Ectodermal cell (in vitro differentiated cells): ENCODE measurements at regions not wholly inside any gene's neighbourhood (a gene's known extent, or its start where the extent isn't known, plus 50 kb on each side); places are given as distances from the start of the nearest gene placed in this dataset.
"Not testable (repeated sequence)": the region's sequence is repeated elsewhere in the genome, so short reads cannot be mapped to it uniquely, and the experiment has no call there.

ENCODE experiments used
- H3K27ac ChIP-seq: 2 replicates; pipeline ENCODE4 v1.7.0; 2013; ENCODE audit warnings: mild to moderate bottlenecking, low read depth, low read length; ENCODE audit not compliant: insufficient read depth, poor library complexity, severe bottlenecking
- H3K27me3 ChIP-seq: 2 replicates; pipeline ENCODE4 v1.7.0; 2013; ENCODE audit warnings: mild to moderate bottlenecking, low read length; ENCODE audit not compliant: insufficient read depth, control insufficient read depth, poor library complexity, severe bottlenecking
- H3K36me3 ChIP-seq: one replicate; pipeline ENCODE4 v1.7.0; 2013; ENCODE audit warnings: low read length; ENCODE audit not compliant: control insufficient read depth, insufficient read depth
- H3K4me1 ChIP-seq: one replicate; pipeline ENCODE4 v1.7.0; 2013; ENCODE audit warnings: low read length; ENCODE audit not compliant: control insufficient read depth, insufficient read depth
- H3K4me3 ChIP-seq: 2 replicates; pipeline ENCODE4 v1.7.0; 2013; ENCODE audit warnings: low read depth, low read length, control low read depth; ENCODE audit not compliant: insufficient read depth
- H3K9me3 ChIP-seq: 2 replicates; pipeline ENCODE4 v1.7.0; 2013; ENCODE audit warnings: mild to moderate bottlenecking, low read length, moderate library complexity; ENCODE audit not compliant: control insufficient read depth
- WGBS, 2 experiments: methylation state at CpG; one replicate each; pipeline ENCODE4 v1.1.7; 2013; ENCODE audit warnings: missing lambda C conversion rate in 2 of 2; 5-methylcytosine and 5-hydroxymethylcytosine counted together

DNA sequence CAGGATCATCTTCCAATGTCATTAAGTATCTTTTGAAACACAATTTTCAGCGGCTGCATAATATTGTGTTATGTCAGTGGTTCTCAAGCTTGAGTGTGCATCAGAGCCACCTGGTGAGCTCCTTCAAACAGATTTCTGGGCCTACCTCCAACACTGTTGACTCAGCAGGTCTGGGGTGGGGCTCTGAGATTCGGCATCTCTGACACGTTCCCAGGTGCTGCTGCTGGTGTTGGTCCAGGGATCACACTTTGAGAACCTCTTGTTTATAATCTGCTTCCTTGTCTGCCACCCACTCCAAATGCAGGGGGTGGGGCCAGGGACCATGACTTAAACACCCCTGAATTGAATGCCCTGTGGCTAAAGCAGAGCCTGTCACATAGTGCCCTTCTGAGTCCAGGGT lies 73.8 kb upstream of the HNF1B start:
- Histone ChIP-seq H3K36me3 (no peaks in the 10 kb centered on the region), H3K4me3 (no peak overlapping the region), H3K4me1 (no peaks in the 10 kb centered on the region), H3K9me3 (no peaks in the 10 kb centered on the region), H3K27ac (no peak overlapping the region), H3K27me3 (no peaks in the 10 kb centered on the region)
- WGBS, 2 experiments = 86% methylated on average over 3 of the region's 3 CpGs

DNA sequence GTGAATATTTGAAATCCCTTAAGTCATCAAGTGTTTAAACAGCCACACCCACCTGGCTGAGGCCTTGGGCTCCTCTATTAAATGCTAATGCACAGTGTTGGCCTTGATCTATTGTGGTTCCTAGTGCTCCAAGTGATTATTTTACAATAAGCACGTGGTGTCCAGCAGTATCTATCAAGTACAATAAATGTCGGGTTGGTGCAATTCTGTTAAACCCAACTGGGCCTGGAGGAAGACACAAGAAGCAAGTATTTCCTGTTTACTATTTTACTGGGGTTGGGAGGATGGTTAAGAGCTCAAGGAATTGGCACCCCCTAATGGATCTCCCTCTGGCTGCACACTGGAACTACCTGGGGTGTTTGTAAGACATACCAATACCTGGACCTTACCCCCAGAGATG lies 72.1 kb upstream of the HNF1B start:
- no peaks in the 10 kb centered on the region for H3K36me3 ChIP-seq
- H3K27me3 ChIP-seq = no peaks in the 10 kb centered on the region
- H3K4me1 ChIP-seq = no peaks in the 10 kb centered on the region
- WGBS, 2 experiments = 90% methylated on average over 2 of the region's 2 CpGs
- no peak overlapping the region for H3K27ac ChIP-seq
- no peaks in the 10 kb centered on the region for H3K9me3 ChIP-seq
- no peak overlapping the region for H3K4me3 ChIP-seq

DNA sequence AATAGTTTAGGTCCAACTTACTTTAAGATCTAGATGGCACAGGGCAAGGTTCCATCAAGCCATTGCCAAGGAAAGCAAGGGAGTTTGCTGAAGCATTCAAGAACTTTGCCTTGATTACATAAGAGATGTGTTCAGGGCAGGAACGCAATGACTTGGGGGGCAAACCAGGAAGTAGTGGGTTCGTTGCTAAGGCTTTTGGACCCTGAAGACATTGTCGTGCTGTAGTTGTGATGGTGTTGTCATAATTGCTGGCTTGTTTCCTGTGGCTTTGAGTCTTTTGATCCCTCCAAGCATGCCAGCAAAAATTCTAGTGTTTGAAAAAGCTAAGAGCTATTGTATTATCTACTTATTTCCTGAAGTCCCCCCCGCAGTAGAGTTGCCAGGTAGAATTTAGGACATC lies 70.7 kb upstream of the HNF1B start:
- Histone ChIP-seq H3K4me1 (no peaks in the 10 kb centered on the region), H3K27ac (no peak overlapping the region), H3K4me3 (no peak overlapping the region), H3K27me3 (no peaks in the 10 kb centered on the region), H3K36me3 (no peaks in the 10 kb centered on the region), H3K9me3 (no peaks in the 10 kb centered on the region)
- 84 to 95% methylated on average over 4 of the region's 4 CpGs for WGBS, 2 experiments

DNA sequence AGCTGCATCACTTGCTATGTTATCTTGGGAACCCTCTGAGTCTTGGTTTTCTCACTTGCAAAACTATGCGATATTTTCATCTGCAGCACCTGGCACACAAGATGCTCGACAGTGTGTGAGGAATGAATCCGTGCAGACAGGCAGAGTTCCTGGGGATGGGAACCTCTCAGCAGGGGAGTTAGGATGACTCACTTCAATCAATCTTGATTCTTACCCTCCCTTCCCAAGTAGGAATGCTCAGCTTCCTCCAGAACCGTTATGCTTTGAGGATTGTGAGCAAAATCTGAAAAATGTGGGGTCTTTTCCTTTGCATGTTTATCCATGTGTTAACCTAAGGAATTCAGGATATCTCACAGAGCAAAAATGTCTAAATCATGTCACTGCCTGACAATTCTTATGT lies 68.9 kb upstream of the HNF1B start:
- no peak overlapping the region for H3K4me3 ChIP-seq
- H3K27me3 ChIP-seq = no peaks in the 10 kb centered on the region
- H3K4me1 ChIP-seq = no peaks in the 10 kb centered on the region
- H3K27ac ChIP-seq = no peak overlapping the region
- H3K36me3 ChIP-seq = no peaks in the 10 kb centered on the region
- no peaks in the 10 kb centered on the region for H3K9me3 ChIP-seq
- WGBS, 2 experiments = 57 to 58% methylated on average over 3 to 4 of the region's 4 CpGs

DNA sequence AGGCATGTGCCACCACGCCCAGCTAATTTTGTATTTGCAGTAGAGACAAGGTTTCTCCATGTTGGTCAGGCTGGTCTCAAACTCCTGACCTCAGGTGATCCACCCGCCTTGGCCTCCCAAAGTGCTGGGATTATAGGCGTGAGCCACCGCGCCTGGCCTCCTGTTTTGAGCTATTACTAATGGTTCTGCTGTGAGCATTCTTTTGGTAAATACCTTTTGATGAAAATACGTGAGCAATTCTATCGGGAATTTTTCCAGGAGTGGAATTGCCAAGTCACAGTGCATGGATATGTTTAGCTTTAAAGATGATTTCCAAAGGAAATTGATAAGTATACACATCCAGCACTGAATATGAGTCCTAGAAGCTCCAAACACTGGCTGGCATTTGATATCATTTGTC lies 64.0 kb upstream of the HNF1B start:
- not testable (repeated sequence) for H3K36me3 ChIP-seq, H3K27ac ChIP-seq, H3K9me3 ChIP-seq, H3K4me1 ChIP-seq, H3K4me3 ChIP-seq, H3K27me3 ChIP-seq
- WGBS, 2 experiments = 93 to 95% methylated on average over 7 of the region's 7 CpGs

DNA sequence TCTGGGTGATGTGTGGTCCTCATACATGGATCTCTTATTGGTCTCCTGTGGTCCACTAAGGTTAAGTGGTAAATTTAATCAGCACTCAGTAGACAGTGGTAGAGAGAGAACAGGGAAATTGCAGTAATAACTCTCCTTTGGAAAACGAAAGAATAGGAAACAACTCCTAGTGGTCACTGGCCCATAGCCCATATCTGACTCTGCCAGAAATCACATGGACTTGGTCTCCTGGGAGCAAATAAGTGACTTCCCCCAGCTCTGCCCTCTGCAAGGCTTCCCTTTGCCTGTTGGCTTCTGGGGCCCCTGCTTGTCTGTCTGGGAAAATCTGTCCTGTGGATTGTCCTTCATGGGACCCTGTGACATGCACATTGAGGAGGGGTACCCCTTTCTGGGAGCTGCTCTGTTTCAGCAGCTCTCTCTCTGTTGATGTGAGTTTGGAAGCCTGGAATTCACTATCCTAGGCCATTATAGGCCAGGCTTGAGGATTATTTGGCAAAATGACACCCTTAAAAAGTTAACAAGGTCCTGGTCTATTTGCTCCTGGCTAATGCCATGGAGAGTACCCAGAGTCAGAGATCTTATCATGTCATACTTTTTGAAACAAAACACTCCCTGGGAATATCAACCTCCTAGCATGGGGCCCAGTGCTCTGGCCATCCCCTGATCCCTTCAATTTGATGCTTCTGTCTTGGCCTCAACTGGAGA lies 58.0 kb upstream of the HNF1B start:
- Histone ChIP-seq H3K27ac (no peak overlapping the region), H3K27me3 (no peaks in the 10 kb centered on the region), H3K4me3 (no peak overlapping the region), H3K4me1 (no peaks in the 10 kb centered on the region), H3K36me3 (no peaks in the 10 kb centered on the region), H3K9me3 (no peaks in the 10 kb centered on the region)
- WGBS, 2 experiments = 92 to 95% methylated on average over 1 of the region's 1 CpG

DNA sequence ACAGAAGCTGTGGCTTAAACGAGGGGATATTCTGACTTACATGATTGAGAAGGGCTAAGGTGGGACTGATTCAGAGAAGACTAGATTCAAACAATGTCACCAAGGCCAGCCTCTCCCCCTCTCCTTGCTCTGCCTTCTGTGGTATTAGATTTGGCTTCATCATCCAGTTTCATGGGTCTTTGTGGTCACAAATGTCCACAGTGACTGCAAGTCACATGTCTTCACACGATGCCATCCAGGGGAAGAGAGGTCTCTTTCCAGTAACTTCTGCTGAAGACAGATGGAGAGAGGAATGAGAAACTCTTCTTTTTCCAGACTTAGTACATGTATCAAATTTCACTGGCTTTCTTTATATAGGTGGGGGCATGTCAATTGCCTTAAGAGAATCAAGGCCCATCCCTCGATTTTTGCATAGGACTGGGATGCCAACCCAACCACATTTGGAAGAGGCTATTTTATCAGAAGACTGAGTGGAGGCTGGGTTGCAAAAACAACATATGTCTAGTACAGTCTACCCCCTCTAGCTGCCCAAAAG lies 57.3 kb upstream of the HNF1B start:
- 88 to 96% methylated on average over 3 of the region's 3 CpGs for WGBS, 2 experiments
- H3K9me3 ChIP-seq = no peaks in the 10 kb centered on the region
- H3K4me3 ChIP-seq = no peak overlapping the region
- H3K27me3 ChIP-seq = no peaks in the 10 kb centered on the region
- H3K4me1 ChIP-seq = no peaks in the 10 kb centered on the region
- no peaks in the 10 kb centered on the region for H3K36me3 ChIP-seq
- H3K27ac ChIP-seq = no peak overlapping the region

DNA sequence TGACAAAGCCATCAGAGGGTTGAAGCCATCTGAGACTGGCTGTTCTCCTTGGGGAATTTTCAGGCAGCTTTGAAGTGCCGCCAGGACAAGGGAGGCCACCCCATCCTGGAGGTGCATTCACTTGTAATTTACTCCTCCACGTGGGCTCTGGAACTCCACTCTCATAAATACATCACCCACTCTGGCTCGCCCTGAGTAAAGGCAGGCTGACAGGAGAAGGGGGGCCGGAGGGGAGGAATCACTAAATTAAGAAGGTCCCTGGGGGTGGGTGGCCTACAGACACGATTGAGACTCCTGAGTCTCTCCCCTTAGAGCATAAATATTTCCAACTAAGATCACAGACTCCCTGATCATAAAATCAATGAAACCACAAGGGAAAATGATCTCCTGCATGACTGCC lies 56.3 kb upstream of the HNF1B start:
- Histone ChIP-seq H3K4me1 (no peaks in the 10 kb centered on the region), H3K36me3 (no peaks in the 10 kb centered on the region), H3K27ac (no peak overlapping the region), H3K4me3 (no peak overlapping the region), H3K9me3 (no peaks in the 10 kb centered on the region), H3K27me3 (no peaks in the 10 kb centered on the region)
- 76% methylated on average over 5 of the region's 5 CpGs for WGBS, 2 experiments

DNA sequence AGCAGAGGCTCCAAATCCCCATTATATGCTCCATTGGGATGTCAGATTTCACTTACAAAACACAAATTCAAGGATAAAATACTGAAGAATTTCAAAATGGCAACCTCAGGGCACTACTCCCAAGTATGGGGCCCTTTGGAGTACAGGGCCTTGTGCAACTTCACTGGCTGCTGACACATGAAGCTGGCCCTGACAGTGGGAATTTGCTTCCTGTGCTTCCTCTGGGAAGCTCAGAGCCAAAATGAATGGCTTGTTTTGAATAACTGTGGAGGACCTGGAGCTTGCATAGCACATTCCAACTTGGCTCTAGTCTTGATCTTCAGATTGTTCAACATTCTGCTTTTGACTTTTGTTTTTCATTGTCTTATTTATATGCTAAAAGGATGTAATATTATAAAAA lies 52.3 kb upstream of the HNF1B start:
- Histone ChIP-seq H3K9me3 (no peaks in the 10 kb centered on the region), H3K27me3 (no peaks in the 10 kb centered on the region), H3K4me1 (peaks cover 4% of the 10 kb centered on the region), H3K36me3 (no peaks in the 10 kb centered on the region), H3K4me3 (no peak overlapping the region), H3K27ac (no peak overlapping the region)

DNA sequence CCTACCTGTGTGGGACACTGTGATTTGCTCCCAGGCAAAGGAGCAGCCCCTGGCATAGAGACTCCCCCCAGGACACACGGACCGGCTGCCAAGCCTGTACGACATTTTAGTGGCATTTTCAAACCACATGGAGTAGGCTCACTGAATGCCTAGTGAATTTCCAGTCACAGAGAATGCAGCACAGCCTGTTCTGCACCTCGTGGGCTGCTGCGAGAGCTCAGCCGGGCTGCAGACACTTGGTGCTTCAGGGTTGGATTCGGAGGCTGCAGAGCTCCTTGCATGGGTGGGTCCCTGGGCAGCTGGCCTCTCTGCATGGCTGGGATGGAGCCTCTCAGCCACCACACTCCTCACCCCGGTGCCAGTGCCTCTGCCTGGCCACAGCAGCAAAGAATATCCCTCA lies 51.2 kb upstream of the HNF1B start:
- 87 to 88% methylated on average over 8 of the region's 8 CpGs for WGBS, 2 experiments

More for the DNA sequence above, 51.2 kb upstream of the HNF1B start:
- H3K36me3 ChIP-seq = no peaks in the 10 kb centered on the region
- H3K9me3 ChIP-seq = no peaks in the 10 kb centered on the region
- H3K27ac ChIP-seq = no peak overlapping the region
- H3K4me1 ChIP-seq = peaks cover 4% of the 10 kb centered on the region
- H3K4me3 ChIP-seq = no peak overlapping the region
- no peaks in the 10 kb centered on the region for H3K27me3 ChIP-seq
